ENCODE measurements at regions not wholly inside any gene's neighbourhood (a gene's known extent, or its start where the extent isn't known, plus 50 kb on each side); places are given as distances from the start of the nearest gene placed in this dataset.

DNA sequence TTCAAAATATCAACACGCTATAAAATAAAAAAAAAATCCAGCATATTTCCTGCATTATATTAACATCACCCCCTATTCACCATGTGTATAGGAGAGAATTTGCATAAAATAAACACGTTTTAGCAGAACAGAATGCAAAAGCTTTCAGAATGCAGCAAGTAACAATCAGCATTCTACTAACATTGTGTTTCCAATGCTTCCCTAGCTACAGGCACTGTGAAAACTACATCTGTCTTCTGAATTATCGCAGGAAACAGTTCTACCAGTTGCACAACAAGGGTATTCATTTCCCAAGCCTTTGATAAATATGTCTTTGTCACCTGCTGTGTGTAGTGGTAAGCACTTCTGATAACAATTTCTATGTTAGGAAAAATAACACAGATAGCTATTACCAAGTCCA is 1015.8 kb downstream of the CDH18 start:
- POLR2A ChIA-PET (ENCODE audit: partially characterized antibody): no interaction called here
- no peak for TF ChIP-seq POLR2A (IDR thresholded peaks at IDR 0.05; ENCODE audit: control extremely low read depth in 1 of 2, low read depth in 2 of 2, low read length in 2 of 2)
- no peak for TF ChIP-seq FOSL1 (IDR thresholded peaks at IDR 0.05; ENCODE audit: insufficient read depth, low read depth, low read length)
- TF ChIP-seq HDAC6 (IDR thresholded peaks at IDR 0.05; ENCODE audit: low read depth, low read length): no peak
- TF ChIP-seq SP2 (IDR thresholded peaks at IDR 0.05; ENCODE audit: low read length): no peak
- no peak for TF ChIP-seq BACH1 (IDR thresholded peaks at IDR 0.05; ENCODE audit: low read length)
- no peak for TF ChIP-seq RAD21 (IDR thresholded peaks at IDR 0.05 in 1 of 2, conservative IDR thresholded peaks at IDR 0.05 in 1 of 2; ENCODE audit: low read depth in 2 of 2, low read length in 2 of 2)
- TF ChIP-seq, protein P1, sequence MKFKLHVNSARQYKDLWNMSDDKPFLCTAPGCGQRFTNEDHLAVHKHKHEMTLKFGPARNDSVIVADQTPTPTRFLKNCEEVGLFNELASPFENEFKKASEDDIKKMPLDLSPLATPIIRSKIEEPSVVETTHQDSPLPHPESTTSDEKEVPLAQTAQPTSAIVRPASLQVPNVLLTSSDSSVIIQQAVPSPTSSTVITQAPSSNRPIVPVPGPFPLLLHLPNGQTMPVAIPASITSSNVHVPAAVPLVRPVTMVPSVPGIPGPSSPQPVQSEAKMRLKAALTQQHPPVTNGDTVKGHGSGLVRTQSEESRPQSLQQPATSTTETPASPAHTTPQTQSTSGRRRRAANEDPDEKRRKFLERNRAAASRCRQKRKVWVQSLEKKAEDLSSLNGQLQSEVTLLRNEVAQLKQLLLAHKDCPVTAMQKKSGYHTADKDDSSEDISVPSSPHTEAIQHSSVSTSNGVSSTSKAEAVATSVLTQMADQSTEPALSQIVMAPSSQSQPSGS (IDR thresholded peaks at IDR 0.05; ENCODE audit: low read length): no peak
- no peak for TF ChIP-seq CEBPB (IDR thresholded peaks at IDR 0.05; ENCODE audit: low read depth, low read length)
- TF ChIP-seq PHF8 (conservative IDR thresholded peaks at IDR 0.05; ENCODE audit: low read depth, low read length): no peak
- no peak for TF ChIP-seq RNF2 (IDR thresholded peaks at IDR 0.05; ENCODE audit: borderline replicate concordance, low read depth, low read length, missing control alignments, poor library complexity, severe bottlenecking)
- no peak for TF ChIP-seq CBX8 (IDR thresholded peaks at IDR 0.05; ENCODE audit: borderline replicate concordance, low read depth, low read length)

More for the DNA sequence above, 1015.8 kb downstream of the CDH18 start:
- Histone ChIP-seq H2AK5ac (ENCODE audit: low read depth, low read length) (no peak overlapping the region), H3K14ac (ENCODE audit: insufficient read length) (no peak overlapping the region), H3K79me2 (ENCODE audit: control insufficient read depth in 1 of 2, insufficient read depth in 2 of 2, low read length in 2 of 2) (no peaks in the 10 kb centered on the region), H3K4me3 (ENCODE audit: extremely low read depth in 1 of 4, insufficient read depth in 2 of 4, low read depth in 3 of 4, low read length in 4 of 4) (no peak overlapping the region), H3K27me3 (replicated peaks in 1 of 4; ENCODE audit: control insufficient read depth in 3 of 4, extremely low read depth in 1 of 4, insufficient read depth in 3 of 4, low read length in 3 of 4) (no peaks in the 10 kb centered on the region), H3K56ac (replicated peaks; ENCODE audit: insufficient read length, low read depth, low read length) (no peak overlapping the region), H3K23ac (ENCODE audit: insufficient read length) (no peak overlapping the region), H3K4ac (replicated peaks; ENCODE audit: insufficient read length, low read depth, low read length) (no peak overlapping the region), H3K27ac (ENCODE audit: low read depth, low read length) (no peak overlapping the region), H3K36me3 (ENCODE audit: control insufficient read depth in 2 of 4, insufficient read depth in 4 of 4, low read length in 3 of 4) (no peaks in the 10 kb centered on the region), H3K4me2 (ENCODE audit: insufficient read depth in 1 of 2, low read depth in 2 of 2, low read length in 2 of 2) (no peak overlapping the region), H2BK5ac (ENCODE audit: low read depth, low read length) (no peak overlapping the region), H3K4me1 (replicated peaks in 1 of 4; ENCODE audit: control insufficient read depth in 3 of 4, insufficient read depth in 4 of 4, low read length in 3 of 4) (no peaks in the 10 kb centered on the region; a peak in 1 of 7 replicates), H3K18ac (ENCODE audit: extremely low read depth, low read length) (no peak overlapping the region), H3K79me1 (ENCODE audit: low read depth, low read length) (no peaks in the 10 kb centered on the region), H2BK12ac (ENCODE audit: low read depth, low read length) (no peak overlapping the region), H4K5ac (ENCODE audit: insufficient read length, low read depth, low read length) (no peak overlapping the region), H4K8ac (ENCODE audit: extremely low read depth, insufficient read depth, low read length) (no peak overlapping the region), H2BK20ac (ENCODE audit: low read length) (no peak overlapping the region), H3K23me2 (ENCODE audit: low read depth, low read length) (no peaks in the 10 kb centered on the region), H3K9ac (replicated peaks in 1 of 4; ENCODE audit: extremely low read depth in 1 of 4, low read depth in 3 of 4, low read length in 3 of 4) (no peak overlapping the region), H2AFZ (ENCODE audit: low read length) (no peak overlapping the region), H4K20me1 (replicated peaks in 1 of 2; ENCODE audit: control insufficient read depth in 1 of 2, insufficient read depth in 2 of 2, low read length in 2 of 2) (no peaks in the 10 kb centered on the region), H2BK120ac (replicated peaks; ENCODE audit: low read depth, low read length) (no peak overlapping the region), H3K9me3 (ENCODE audit: insufficient read depth in 2 of 2, low read depth in 1 of 2, low read length in 1 of 2) (no peaks in the 10 kb centered on the region), H4K91ac (replicated peaks; ENCODE audit: insufficient read length, low read length) (no peak overlapping the region), H2BK15ac (ENCODE audit: low read length) (no peak overlapping the region)
- DNase-seq (ENCODE audit: low read depth in 1 of 2, low spot score in 2 of 2) (no peak), FAIRE-seq (no peak)
- CTCF ChIA-PET (ENCODE audit: partially characterized antibody): interaction anchor here (0.7 kb wide), 1 partner anchor 12 kb away, joined by 3 read pairs; no protein-coding TSS in a partner anchor
- 52% methylated on average over 3 of the region's 3 CpGs; no CpG with 5 or more reads in 1 of the 2 experiments for WGBS, 2 experiments (ENCODE audit: extremely low coverage in 1 of 2, insufficient coverage in 1 of 2, insufficient read length in 1 of 2, insufficient replicate concordance in 2 of 2, low coverage in 1 of 2, low lambda C conversion rate in 2 of 2, missing lambda C conversion rate in 1 of 2)

All from H1 (cell line).